Hippocampal formation (tissue), 2 donors: ENCODE measurements at regions not wholly inside any gene's neighbourhood (a gene's known extent, or its start where the extent isn't known, plus 50 kb on each side); places are given as distances from the start of the nearest gene placed in this dataset.

Source experiments
- DNase-seq, 2 donors: peaks; one replicate each; lab custom pipeline; 2025; lab: John Stamatoyannopoulos, UW

DNA sequence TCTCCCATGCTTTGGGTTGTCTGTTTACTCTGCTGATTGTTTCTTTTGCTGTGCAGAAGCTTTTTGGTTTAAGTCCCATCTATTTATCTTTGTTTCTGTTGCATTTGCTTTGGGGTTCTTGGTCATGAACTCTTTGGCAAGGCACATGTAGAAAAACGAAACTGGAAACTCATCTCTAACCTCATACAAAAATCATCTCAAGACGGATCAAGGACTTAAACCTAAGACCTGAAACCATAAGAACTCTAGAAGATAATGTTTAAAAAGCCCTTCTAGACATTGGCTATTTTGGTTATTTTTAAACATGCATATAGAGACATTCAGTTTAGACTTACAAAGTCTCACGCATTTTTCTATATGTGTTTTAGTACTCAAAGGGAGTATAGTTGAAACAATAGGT lies 1164.3 kb upstream of the GYPC start:
- DNase-seq, result no peak

DNA sequence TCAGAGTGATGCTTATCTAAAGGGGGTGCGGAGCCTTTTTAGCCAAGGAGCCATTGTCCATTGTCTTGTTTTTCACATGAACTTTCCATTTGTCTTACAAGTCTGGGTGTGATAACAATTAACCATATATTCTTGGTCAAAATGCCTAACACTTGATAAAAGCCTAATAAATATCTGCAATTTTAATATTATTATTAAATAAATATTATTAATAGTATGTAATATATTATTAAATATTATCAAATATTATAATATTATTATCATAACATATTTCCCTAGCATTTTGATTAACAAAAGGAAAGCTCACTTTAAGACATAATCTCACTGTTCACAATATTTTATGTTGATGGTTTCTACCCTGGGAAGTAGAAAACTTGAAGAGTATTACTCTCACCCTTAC lies 1143.6 kb upstream of the GYPC start:
- no peak for DNase-seq

DNA sequence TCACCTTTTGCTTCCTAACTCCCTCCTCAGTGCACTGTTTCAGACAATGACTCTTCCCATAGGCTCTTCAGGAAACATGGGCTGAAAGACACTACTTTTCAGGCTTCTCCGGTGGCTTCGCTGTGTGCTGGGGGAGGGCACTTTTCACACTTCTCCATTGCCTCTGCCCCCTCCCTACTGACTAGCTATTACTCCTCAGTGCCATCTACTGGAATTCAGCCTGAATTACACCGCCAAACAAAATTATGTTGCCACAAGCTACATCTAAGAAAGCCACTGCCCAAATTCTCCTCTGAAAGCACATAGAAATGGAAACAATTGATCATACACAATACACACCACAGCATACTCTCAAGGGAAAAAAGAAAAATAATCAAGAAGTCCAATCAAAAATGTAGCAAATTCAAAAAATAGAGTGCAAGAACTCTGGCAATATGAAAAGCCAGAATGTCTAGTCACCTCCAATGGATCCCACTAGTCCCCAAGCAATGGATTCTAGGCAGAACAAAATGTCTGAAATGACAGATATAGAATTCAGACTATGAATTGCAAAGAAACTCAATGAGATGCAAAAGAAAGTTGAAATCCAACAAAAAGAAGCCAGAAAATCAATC lies 1139.4 kb upstream of the GYPC start:
- DNase-seq, result no peak

DNA sequence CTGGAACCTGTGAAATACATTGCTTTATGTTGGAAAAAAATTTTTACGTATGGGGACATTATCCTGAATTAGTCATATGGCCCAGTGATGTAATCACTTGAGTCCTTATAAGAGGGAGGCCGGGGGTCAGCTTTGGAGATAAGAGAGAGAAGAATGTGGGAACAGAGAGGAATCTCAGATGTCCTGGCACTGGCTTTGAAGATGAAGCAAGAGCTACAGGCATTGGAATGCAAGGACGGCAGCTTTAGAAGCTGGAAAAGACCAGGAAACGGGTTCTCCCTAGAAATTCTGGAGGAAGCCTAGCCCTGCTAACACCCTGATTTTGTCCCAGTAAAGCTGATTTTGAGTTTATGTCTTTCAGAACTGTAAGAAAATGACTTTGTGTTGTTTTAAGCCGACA lies 1129.9 kb upstream of the GYPC start:
- DNase-seq, result no peak

DNA sequence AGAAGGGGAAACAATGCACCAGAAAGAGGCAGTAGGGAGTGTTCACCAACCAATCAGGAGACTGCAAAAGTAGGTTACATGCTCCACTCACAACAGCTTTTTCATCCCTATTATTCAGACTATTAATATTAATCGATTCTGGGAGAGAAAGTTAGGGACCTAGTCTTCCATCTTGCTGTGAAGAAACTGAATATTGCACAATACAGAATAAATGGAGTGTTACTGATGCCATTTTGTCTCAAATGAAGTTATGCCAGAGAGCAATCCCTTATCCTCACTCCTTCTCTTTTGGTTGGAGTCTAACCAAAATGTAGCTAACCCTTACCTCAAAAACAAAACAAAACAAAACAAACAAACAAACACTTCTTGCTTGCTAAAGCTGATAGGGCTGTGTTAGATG lies 1120.9 kb upstream of the GYPC start:
- no peak for DNase-seq

DNA sequence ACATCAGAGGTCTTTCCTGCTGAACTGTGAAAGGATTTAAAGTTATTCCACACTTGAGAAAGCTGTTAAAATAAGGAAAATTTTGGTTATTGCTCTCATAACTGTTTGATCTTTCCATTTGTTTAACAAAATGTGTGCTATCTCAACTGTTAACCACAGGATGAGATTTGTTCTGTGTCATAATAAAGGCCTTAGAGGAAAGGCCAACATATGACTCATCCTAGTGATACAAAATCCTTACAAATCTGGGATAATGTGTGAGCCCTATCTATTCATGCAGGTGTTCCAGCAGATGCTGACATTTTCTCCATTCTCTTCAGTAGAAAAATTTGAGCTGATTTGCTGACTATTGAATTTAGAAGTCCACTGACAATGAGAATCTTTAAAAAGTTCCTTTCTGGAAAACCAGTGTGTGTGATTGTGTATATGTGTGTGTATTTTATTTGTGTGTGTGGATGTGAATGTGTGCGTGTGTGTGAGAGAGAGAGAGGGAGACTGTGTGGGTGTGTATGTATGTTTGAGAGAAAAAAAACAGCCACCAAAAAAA lies 1111.9 kb upstream of the GYPC start:
- DNase-seq, result no peak

DNA sequence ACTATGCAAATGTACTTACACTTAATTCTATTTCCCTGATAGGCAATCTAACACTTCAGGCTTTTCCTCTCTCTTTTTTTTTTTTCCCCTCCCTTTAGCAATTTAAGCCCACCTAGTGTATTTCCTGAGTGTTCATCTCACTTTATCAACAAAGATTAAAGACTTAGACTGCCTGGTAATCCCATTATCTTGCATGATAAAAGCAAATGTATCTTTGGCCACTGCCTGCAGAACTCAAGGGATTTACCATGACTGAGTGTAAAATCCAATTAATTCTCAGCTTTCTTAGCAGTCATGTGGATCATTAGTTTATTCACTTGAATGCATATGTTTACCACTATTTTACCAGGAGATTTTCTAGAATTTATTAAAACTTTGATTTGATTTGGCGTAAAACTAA lies 1102.2 kb upstream of the GYPC start:
- DNase-seq, result no peak

DNA sequence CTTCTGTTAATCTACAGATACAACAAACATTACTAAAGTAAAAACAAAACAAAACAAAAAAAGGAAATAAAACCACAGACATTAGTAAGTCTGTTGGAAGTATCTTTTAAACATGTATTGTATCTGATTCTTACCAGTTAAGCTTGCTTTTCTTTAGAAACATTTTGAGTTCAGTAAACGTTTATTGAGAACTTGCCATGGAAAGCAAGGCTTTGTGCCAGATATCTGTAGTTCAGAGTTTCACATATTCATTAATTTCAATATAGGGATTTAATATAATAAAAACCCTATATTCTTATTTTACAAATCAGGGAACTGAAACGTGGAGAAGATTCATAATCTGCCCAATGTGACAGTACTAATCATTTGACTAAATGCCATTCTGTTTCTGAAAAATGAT lies 1101.0 kb upstream of the GYPC start:
- DNase-seq, result no peak

DNA sequence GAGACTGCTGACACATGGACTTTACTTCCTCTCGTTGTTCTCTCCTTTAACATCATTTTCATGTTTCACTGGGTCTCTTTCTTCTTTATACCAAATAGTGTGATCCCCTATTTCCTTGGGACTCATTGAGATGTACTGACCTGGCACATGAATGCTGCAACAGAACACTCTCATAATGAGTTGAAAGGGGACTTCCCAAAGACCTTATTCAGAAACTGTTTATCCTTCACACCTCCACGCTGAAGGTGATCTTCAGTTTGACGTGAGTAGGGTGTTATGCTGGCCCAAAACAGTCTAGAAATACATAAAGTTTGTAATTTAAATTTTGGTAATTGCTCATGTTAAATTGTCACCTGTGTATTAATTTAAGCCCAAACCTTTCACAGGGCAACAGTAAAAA lies 1096.8 kb upstream of the GYPC start:
- DNase-seq, result no peak

DNA sequence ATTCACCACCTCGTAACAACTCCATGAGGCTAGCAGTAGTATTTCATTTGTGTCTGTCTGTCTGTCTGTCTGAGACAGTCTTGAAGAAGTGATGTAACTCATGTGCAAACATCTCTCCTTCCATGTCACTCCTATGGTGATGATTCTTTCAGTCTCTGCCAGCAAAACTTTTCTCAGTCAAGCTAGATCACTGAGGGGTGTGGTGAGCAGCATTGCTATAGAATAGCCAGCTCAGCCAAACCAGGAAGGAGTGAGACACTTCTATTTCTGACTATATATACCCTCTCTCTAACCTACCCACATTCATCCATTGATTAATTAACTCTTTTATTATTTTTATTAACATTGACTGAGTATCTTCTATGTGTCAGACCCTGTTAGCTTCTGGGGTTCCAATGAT lies 1095.1 kb upstream of the GYPC start:
- DNase-seq, result no peak

DNA sequence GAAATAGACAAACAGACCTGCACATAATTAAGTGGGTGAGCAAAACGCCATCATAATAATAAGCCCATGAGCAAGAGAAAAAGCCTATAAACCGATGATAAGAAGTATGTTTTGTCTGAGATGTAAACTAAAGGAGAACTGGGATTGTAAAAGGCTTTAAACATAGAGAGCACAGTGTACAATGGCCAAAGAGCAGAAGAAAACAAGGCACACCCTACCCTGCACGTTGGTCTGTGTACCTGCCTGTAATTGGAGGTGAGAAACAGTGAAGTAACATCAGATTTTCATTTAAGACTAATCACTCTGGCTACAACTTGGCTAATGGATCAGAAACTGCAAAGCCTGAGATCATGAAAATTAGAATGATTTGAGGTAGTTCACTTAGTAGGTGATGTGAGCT lies 1094.7 kb upstream of the GYPC start:
- no peak for DNase-seq

DNA sequence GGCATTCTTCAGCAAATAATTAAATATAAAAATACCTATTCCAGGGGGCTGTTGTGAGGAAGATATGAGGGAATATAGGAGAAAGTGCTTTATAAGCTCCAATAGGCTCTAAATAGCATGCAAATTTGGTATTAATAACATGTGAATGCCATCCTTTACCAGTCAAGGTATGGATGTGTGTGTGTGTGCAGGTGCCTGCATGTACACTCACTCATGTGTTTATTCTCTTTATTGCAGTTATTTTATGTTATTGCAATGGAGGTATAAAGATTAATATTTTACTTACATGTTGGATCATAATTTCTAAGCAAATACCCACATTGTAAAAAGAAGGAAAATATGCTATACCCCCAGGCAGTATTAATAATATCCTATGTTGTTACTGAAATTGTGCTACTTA lies 1093.0 kb upstream of the GYPC start:
- no peak for DNase-seq

DNA sequence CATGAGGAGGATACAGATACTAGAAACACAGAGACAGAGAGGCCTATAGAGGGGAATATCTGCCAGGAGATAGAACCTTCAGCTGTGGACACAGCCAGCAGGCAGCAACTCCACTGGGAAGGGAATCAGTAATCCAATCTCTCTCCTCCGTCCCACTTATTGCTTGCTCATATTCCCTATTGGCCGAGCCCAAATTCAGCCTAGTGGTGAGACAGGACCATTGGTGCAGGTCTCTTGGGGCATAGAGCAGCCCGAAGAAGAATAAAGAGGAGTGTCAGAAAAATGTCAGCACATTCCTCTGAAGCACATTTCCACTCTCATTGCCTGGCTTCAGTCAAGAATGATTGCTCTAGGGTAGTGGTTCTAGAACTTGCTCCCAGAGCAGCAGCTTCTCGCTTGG lies 1091.5 kb upstream of the GYPC start:
- DNase-seq, result no peak

DNA sequence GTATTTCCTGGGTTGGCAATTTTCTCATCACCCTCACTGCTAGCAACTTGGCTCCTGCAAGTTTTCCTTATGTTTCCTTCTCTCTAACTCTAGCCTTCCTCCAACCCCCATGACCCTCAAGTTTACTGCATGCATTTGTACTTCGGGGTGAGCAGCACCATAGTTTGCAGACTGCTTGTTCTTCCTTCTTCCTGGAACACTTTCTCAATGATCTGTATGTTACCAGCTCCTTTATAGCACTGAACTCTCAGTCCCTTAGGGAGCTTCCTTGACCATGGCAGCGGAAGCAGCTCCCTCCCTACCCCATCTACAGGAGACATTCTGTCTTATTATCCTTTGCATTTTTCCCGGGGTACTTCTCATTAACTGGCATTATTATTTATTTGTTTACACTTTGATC lies 1089.5 kb upstream of the GYPC start:
- no peak for DNase-seq

DNA sequence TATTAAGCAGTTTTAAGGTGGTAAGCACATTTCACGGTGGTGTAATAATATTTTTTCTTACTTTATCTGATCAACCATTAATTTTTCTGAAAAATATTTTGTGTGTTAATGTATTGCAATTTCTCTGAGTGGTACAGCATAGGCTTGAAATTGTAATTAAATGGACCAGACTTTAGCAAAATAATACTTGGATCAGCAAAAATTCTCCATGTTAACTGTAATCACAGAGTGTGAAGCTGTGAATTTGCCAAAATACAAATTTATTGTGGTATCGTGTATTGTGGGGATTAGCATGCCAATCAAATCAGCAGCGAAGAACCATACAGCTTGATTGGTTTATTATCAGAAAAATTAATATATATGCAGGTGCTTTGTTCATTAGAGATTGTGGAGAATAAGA lies 1088.9 kb upstream of the GYPC start:
- DNase-seq, result no peak

DNA sequence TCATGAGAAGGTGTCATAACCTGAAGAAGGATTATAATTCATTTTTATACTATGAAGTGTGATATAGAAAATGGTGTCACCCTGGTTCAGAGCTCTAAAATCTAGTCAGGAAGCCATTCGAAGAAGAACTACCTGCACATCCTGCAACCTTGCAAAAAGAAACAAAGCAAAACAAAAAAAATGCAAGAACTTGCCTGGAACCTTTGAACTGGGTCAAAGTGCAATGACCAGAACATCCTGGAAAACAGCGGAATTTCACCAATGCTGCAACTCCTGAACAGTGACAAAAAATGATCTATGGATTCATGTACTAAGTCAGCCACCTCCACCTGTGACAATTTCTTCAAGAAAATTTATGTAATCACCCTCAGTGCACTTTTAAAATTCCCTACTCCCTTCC lies 1083.3 kb upstream of the GYPC start:
- no peak for DNase-seq

DNA sequence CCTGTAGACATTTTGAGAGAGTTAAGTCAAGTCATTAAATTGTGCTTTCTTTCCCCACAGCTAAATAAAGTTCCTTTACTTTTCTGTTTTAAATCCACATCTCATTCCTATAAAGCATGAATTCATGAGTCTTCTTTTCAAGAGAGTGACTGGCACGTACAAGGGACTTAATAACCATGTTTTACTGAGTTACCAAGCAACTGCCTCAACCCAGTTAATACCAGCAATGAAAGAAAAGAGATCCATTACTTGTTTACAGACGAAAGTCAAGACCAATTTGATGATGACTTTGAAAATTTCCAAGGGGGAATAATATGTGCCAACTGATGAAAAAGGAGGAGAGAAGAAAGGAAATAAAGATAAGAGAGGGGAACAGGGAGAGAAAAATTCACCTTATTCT lies 1082.5 kb upstream of the GYPC start:
- no peak for DNase-seq

DNA sequence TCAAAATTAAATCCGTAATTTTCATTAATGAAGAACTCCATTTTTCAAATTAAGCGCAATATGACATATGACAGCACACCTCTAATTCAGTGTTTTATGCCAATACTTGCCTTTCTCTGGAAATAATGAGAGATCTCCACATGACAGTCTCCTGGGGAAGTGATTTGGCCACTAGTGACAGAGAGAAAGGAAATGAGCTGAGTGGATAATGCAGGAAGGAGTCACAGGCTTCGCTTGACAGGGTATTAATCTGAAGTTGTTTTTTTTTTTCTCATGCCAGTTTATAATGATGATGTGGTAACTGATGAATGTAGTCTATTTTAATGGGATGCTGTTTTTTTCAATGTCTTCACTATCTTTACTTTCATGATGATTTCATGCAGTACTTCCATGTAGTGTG lies 1079.4 kb upstream of the GYPC start:
- DNase-seq, result no peak

DNA sequence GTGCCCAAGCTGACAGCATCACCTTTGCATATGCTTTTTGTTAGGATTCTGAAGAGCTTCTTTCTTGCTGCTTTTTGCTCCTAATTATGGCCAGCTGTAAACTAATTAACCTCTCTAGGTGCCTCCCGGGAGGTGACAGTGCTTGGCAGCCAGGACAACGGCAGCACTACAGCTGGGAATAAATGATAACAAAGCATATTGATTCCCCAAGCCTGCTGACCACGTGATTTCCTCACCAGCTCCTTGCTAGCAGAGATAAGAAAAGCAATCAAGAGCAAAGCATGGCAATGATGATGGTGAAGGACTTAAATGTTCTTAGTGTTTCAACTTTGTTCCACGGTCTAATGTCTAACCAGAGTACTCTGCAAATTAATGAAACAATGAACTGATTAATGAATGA lies 1074.4 kb upstream of the GYPC start:
- DNase-seq, result no peak

DNA sequence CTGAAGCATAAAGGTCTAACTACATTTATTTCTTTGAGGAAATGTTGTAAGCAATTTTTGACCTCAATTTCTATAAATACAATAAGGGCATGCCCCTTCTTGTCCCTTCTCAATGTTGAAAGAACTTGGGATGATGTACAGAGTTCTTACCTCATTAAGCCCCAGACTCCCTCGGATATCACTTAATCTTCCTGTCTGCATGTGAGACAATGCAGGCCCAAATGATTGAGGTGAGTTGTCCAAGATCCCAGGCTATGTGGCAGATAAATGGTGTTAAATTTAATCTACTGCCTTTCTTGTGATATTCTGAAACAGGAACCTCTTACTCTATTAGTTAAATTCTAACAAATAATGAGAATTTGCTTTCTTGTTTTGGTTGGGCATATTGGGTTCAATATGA lies 1073.4 kb upstream of the GYPC start:
- no peak for DNase-seq

DNA sequence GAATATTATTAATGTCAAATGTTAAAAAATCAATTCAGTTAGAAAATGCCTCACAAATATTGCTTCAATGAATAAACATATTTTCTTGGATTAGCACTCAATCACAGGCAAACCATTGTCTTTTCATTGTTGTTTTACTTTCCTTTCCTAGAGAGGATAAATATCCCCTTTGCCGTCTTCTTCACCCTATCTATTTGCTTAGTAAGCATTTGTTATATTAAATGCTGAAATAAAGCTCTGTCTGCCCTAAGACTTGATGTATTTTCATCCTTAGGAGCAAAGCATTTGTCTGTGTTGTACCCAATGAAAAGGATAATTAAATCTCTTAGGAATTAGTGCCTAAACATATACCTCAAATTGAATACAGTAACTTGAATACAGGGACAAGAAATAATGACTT lies 1071.2 kb upstream of the GYPC start:
- no peak for DNase-seq

DNA sequence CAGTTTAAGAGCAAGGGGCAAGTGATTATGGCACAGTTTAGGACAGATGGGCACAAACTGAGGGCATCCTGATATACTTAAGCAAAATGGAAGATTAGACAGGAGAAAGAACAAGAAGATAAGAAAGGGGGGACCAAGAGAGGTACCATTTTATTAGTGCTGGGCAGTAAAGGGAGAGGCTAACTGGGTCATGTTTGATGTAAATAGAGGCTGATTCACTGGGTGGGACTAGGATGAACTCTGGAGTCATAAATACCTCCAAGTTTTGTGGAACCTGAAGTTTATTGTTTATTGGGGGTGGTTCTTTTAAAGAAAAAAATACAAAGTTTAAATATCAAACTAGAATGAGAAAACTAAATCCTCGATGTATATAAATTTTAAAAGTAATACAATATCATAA lies 1067.2 kb upstream of the GYPC start:
- no peak for DNase-seq

DNA sequence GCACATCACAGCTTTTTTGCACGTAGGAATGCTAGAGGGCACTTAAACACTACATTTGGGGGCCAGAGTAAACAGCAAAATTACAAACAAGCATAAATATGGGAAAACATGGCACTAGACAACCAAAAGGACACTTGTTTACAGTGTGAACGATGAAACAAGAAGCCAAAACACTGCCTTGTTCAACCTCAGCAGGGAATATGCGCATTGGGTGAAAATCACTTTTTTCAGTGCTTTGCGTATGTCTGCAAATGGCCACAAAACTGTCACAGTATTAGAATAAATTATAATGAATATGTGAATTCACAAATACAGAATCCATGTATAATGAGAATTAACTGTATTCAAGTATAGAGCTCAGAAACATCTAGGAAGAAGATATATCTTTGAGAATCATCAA lies 1064.0 kb upstream of the GYPC start:
- DNase-seq, result no peak

DNA sequence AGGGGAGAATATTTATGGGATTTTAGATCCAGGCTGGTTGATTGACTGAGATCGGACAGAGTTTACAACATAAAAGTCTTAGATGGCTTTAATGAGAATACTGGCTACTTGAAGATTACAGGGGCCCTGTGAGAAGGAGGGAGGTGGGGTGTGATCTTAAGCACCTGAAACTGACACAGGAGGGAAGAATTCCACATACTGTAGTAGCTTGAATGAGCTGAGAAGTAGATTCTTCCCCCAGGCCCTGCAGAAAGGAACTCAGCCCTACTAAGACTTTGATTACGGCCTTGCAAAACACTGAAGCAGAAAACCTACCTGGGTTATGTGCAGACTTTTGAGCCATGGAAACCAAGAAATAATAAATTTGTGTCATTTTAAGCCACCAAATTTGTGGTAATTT lies 1062.9 kb upstream of the GYPC start:
- no peak for DNase-seq

DNA sequence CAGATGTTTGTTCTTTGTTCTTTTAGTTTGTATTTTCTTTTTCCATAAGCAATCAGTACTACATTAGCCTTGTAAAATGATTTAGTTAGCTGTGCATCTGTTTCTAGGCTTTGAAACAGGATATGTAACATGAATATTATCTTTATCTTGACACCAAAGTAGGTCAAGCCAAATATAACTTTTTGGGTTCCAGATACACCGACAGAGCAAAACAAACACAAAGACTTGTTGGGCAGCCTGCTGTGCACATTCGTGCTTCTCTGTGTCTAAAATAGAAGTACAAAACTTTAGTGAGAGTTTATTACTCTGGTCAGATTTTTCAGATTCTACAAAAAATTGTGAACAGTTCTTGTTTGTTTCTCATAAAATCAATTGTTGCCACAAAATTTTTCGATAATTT lies 1059.3 kb upstream of the GYPC start:
- DNase-seq, result no peak
